CD4-positive, alpha-beta T cell treated with Interferon alpha-2 for 1 hour (primary cell): ENCODE measurements at regions not wholly inside any gene's neighbourhood (a gene's known extent, or its start where the extent isn't known, plus 50 kb on each side); places are given as distances from the start of the nearest gene placed in this dataset.

Experiments used
- DNase-seq, 2 donors: peaks; one replicate each; pipeline ENCODE4 v3.0.0-alpha.2; 2020 to 2022

- no peak for DNase-seq
Measured at GRCh38 chr16:86121374-86122010, 222.5 kb downstream of the IRF8 start.

- no peak for DNase-seq
Measured at GRCh38 chr16:86122681-86123342, 223.8 kb downstream of the IRF8 start.

- no peak for DNase-seq
Measured at GRCh38 chr16:86124321-86124720, 225.4 kb downstream of the IRF8 start.

GRCh38 chr16:86126891-86127290, 227.9 kb downstream of the IRF8 start:
- no peak for DNase-seq

GRCh38 chr16:86127366-86127765, 228.4 kb downstream of the IRF8 start:
- no peak for DNase-seq

GRCh38 chr16:86128246-86128645, 229.3 kb downstream of the IRF8 start:
- no peak for DNase-seq

- DNase-seq, result no peak
Measured at GRCh38 chr16:86129541-86129940, 230.6 kb downstream of the IRF8 start.

- DNase-seq, result no peak
Measured at GRCh38 chr16:86133377-86133776, 234.4 kb downstream of the IRF8 start.

GRCh38 chr16:86133847-86134375, 234.9 kb downstream of the IRF8 start:
- no peak for DNase-seq

- DNase-seq, result no peak
Measured at GRCh38 chr16:86134802-86135461, 236.0 kb downstream of the IRF8 start.

GRCh38 chr16:86137359-86137758, 238.4 kb downstream of the IRF8 start:
- no peak for DNase-seq

GRCh38 chr16:86138121-86139085, 239.4 kb downstream of the IRF8 start:
- no peak for DNase-seq

GRCh38 chr16:86142801-86143236, 243.9 kb downstream of the IRF8 start:
- DNase-seq, result no peak

GRCh38 chr16:86143666-86144065, 244.7 kb downstream of the IRF8 start:
- DNase-seq, result no peak

GRCh38 chr16:86145669-86146068, 246.7 kb downstream of the IRF8 start:
- DNase-seq, result no peak

GRCh38 chr16:86150641-86151238, 251.8 kb downstream of the IRF8 start:
- DNase-seq, result no peak

GRCh38 chr16:86151239-86151851, 252.4 kb downstream of the IRF8 start:
- DNase-seq, result no peak

GRCh38 chr16:86156155-86156554, 257.2 kb downstream of the IRF8 start:
- DNase-seq, result no peak

- DNase-seq, result no peak
Measured at GRCh38 chr16:86157616-86158247, 258.8 kb downstream of the IRF8 start.

- no peak for DNase-seq
Measured at GRCh38 chr16:86158688-86159360, 259.9 kb downstream of the IRF8 start.

GRCh38 chr16:86165479-86165878, 266.5 kb downstream of the IRF8 start:
- no peak for DNase-seq
